EH (cell line): ENCODE measurements at regions not wholly inside any gene's neighbourhood (a gene's known extent, or its start where the extent isn't known, plus 50 kb on each side); places are given as distances from the start of the nearest gene placed in this dataset.
A peak's percentile ranks its signal among the peaks of the same experiment; 100 is the strongest.
"Not testable (repeated sequence)": the region's sequence is repeated elsewhere in the genome, so short reads cannot be mapped to it uniquely, and the experiment has no call there.

Experiments
- DNase-seq: peaks from one replicate; pipeline ENCODE4 v3.0.0-alpha.2; 2015; ENCODE audit warnings: low read depth

DNA sequence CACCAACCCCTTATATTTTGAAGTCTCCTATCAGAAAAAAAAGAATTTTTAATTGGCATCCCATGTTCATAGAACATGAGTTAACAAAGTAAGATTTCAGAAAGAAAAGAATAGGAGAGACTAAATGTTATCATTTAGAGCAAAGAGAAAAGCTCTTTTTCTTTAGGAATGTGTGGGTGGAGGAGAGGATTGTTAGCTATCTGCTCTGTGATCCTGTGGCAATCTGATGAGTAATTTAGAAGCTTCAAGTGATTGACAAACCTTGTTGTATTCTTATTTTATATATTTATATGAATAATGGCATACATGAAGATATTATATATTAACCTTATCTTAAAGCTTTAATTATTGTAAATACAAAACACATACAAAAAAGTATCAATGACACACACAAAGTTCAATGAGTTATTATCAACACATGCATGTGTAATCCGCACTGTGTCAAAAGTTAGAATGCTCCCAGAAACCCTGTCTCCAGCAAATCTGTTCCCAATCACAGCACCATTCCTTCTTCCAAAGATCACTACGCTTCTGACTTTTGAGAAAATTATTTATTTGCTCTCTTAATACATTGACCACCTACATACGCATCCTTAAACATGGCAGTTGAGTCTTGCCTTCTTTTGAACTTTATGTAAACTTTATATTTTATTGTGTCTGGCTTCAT, 907.4 kb downstream of the MCTP2 start:
- DNase-seq = peak; percentile 10

DNA sequence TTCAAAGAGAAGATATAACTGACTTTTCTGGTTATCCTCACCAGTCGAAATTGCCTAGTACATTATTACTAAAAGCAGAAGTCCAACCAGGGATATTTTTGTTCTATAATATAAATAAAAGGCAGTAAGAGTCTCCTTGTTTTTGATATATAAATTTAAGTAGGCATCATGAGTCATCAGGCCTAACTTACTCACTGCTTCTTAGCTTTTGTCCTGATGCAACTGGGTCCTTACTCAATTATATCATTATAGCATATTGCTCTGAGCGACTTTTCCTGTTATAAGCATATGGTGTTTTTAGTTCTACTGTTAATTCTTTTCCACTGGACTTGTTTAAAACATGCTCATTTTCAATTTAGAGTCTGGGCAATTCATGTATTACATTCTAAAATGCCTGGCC, 910.1 kb downstream of the MCTP2 start:
- peak; percentile 68 for DNase-seq

DNA sequence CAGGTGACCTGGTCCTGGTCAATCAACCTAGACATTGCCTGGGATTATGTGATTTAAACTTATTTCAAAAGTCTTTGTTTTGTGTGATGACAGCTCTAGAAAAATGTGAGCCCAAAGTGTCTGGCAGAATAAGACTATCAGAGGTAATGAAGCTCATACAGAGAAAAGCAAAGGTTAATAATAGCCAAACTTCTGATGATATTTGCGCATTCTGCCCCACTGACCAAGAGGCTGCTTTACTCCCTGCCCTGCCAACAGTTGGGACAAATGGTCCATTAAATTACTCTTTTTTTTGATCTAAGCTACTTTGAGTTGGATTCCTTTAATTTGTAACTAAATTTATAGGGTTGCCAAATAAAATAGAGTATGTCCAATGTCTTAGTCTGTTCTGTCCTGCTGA, 911.2 kb downstream of the MCTP2 start:
- no peak for DNase-seq

DNA sequence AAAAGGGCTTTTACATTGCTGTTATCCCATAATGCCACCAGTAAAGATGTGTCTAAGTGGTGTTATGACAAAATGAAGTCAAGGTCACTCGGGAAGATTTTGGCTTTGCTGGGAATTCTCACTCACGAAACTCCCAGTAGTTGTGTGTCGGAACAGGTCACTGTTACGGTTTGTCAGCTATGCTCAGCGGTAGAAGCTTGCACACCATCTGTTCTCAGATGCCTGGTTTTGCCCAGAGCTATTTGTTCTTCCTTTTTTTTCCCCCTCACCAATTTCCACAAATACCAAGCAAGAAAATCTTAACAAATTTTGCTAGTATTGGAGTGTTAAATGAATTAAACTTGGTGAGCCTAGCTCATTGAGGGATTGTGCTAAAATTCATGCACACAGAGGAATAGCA, 915.1 kb downstream of the MCTP2 start:
- DNase-seq = no peak

DNA sequence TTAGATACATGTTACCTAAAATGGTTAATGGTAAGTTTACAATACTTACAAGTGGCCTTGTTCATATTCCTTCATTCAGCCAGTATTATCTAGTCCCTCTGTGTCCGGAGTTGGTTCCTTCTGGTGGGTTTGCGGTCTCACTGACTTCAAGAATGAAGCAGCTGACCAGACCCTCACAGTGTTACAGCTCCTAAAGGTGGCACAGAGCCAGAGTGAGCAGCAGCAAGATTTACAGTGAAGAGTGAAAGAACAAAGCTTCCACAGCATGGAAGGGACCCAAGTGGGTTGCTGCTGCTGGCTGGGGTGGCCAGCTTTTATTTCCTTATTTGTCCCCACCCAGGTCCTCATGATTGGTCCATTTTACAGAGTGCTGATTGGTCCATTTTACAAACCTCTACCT, 916.8 kb downstream of the MCTP2 start:
- no peak for DNase-seq

DNA sequence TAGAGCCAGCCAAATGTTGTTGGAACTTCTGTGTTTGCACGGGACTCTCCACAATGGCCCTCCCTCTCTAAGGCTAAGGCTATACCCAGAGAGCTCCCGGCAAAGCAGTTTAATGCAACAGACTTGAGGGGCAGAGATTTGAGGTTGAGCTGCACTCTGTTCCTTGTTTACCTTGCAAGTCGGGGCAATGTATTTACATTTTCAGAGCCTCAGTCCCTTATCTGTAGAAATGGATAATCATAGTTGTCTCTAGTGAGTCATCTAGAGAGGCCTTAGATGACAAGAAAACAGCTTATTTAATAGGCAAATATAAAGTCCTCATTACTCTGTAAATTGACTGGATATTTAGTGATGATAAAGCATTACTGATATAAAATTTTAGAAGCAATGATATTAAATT, 917.7 kb downstream of the MCTP2 start:
- no peak for DNase-seq

DNA sequence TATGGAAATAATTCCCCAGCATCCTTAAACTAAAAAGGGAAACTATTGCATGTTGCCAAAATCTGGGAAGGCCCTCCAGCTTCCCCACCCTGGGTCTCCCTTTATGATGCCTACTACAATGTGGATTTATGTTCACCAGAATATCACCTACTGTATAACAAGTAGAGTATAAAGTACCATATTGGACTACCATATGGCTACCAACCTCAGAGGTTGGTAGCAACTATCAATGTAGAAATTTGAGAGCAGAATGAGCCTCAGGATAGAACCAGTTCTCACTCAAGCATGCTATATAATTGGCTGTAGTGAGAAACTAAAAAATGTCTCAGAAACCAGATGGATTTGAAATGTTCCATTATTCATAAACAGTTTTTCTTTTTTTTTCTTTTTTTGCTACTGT, 918.4 kb downstream of the MCTP2 start:
- DNase-seq = no peak

DNA sequence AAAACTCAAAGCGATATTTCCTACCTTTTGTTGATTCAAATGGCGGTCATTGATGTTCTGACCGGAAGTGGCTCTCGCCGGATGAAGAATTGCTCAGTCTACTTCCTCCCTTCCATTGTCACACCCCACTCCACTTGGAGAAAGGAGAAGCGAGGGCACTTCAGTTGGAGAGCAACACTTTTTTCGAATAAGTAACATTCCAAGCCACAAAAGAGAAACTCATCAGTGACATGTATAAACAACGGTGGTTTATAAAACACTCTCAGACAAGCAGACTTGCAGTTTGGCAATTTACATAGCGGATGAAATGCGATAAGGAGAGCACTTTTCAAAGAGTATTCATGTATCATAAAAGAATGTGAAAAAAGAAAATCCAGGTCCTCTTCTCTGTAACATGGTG, 919.1 kb downstream of the MCTP2 start:
- DNase-seq = no peak

DNA sequence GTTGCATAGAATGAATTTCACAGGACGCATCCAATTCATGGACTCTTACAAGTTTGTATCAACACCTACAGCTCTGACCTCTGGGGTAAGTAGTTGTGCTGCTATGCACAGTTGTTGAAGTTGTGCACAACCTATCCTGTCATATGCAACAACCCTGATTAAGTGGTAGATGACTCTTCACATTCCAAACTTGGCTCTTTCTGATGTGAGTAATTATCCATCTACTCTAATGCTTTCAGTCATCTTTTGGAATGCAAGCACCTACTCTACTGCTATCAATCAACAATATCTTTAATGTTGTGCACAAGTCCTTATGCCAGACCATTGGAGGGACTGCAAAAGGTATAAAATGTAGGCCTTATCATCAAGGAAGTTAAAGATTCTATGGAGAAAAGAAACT, 921.4 kb downstream of the MCTP2 start:
- DNase-seq = peak; percentile 23

DNA sequence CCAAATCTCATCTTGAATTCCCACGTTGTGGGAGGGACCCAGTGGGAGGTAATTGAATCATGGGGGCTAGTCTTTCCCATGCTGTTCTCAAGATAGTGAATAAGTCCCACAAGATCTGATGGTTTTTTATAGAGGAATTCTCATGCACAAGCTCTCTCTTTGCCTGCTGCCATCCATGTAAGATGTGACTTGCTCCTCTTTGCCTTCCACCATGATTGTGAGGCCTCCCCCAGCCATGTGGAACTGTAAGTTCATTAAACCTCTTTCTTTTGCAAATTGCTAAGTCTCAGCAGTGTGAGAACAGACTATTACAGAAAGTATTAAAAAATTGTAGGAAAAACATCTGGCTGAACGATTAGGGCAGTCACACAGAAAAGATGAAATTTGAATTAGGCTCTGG, 921.8 kb downstream of the MCTP2 start:
- not testable (repeated sequence) for DNase-seq

DNA sequence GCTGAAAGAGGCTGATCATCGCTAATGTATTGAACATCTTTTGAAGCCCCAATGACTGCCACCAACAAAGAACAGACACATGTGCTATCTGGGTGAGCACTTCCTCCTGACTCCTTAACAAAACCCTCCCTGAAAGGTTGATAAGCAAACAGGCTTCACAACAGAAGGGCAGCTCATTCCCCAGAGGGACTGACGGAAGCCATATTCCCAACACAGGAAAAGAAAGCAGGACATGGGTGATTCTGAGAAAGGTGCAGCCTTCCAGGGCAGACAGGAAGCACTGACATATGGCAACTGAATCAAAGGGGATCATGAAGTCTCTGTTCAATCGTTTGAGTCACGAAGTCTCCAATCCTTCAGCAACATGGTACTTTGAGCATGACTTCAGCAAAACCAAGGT, 929.0 kb downstream of the MCTP2 start:
- DNase-seq = no peak

DNA sequence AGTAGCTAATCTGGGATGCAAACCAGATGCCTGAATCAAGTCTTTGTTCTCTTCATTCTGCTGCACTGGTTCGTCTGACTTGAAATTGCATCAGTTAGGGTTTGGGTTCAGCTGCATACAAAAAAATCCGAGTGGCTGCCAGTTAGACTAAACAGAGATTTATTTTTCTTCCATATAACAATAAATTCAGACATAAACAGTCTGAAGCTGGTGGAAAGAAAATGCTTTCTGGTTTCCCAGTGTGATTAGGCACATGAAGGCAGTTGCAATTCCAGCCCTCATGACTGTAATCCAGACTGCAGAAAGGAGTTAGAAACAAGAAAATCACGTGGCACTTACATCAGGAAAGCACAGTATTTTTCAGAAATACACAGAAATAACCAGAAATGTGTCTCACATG, 930.7 kb downstream of the MCTP2 start:
- peak; percentile 50 for DNase-seq

DNA sequence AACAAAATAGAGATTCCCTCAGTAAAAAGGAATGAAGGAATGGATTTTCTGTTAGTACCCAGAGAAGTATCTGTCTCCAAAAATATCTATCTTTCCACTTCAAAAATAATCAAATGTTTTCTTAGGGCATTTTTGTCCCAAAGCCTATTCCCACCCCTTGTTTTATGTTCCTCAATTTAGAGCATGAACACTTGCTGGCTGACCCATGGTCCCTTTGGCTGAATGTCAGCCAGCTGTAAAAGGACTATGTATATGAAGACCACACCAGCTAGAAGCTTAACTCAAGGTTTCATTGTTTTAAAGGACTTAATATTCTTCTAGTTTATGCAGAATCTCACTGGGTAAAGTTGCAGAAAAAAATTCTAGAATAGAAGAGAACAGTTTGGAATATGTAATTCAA, 931.2 kb downstream of the MCTP2 start:
- peak; percentile 44 for DNase-seq

DNA sequence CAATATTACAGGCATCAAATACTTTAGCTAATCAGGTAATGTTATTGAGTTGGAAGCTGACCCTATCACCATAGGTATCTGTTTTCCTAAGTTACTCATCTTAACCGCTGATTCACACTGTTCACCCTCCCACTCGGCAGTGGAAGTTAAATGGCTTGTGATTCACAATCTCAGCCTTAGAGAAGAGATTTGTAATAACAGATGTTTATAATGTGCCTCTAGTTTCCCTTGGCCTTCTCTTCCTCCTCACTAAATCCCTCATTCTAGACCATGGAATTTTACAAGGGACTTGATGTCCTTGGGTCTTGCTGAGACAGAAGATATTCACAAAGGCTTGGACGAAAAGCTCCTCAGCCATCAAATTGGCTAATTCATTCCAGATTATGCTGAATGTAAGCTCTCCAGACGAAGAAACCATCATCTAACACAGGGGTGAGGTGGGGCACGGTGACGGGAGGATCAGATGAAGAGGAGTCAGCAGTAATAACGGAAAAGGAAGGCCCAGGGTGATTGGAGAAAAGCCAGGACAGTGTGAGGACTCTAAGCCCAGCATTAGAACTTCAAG, 931.7 kb downstream of the MCTP2 start:
- DNase-seq = peak; percentile 85

DNA sequence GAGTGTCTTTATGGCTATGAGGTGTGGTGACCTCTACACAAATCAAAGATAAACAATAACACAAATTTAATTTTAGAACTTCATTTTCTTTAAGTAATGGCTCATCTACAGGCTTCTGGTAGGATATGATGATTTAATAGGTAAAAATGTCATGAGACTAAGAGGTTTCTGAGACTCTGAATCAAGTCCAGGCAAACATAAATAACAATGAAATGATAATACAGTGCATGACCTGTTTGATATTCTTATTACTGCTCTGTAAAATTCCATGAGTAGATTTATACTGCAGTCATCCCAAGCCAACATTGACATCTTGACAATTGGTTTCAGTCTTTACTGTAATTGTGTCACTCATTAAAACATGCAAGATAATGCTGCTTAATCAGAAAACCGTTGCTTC, 936.8 kb downstream of the MCTP2 start:
- DNase-seq = no peak

DNA sequence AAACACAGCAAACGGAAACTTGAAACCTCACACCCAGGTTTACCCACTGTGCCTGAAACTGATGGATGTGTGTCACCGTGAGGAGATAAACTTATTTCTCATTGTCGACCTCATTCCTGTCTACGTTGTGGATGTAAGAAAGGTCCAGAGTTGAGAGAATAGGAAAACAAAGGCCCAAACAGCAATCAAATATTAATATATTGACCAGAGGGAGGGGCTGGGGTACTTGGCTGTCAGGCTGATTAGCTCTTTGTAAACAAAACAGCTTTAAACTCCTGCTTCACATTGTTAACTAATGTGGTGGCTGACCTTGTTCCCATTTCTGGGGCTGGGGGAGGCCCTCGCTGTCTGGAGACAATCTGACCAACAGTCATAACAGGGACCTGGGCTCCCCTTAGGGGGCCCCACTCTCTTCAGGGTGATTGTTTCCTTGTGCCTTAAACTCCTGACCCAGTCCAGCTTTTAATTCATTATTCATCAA, 937.6 kb downstream of the MCTP2 start:
- DNase-seq = no peak

DNA sequence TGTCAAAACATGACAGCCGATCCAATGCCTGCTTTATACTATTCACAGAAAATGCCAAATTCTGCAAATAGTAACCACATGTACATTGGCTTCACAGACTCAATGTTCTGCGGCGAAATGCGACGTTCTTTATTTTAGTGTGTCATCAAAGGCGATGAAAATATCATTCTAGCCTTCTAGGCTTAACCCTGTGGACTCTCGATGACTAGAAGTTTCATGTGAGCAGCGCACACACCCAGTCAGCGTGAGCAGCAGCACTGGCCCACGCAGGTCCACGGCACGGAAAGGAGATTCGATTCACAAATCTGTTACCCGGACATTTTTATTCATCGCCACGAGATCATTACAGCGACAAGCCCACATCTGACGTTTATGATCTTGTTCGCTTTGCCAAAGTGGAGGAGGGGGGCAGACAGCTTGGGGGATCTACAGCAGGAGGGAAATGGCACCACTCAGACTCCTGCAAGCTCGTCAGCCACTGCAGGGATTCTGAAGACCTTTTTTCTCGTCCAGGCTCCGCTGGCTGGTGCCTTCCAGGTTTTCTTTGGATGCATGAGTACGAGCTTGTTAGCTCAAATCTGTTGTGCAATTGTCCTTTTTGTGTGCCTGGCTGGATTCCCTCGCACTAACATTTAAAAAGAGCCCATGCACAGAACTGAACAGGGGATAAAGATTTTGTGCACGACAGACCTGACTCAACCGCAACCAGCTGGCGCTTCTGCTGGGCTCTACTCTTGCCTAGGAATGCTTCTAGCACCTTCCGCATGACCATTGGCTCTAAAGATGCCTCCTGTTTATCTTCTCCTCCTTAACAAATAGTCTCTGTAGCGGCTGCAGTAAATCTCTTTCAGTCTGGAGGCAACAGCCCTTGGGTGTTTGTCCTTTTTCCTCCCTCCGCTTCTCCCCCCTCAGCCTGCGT, 938.4 kb downstream of the MCTP2 start:
- peak; percentile 70 for DNase-seq

DNA sequence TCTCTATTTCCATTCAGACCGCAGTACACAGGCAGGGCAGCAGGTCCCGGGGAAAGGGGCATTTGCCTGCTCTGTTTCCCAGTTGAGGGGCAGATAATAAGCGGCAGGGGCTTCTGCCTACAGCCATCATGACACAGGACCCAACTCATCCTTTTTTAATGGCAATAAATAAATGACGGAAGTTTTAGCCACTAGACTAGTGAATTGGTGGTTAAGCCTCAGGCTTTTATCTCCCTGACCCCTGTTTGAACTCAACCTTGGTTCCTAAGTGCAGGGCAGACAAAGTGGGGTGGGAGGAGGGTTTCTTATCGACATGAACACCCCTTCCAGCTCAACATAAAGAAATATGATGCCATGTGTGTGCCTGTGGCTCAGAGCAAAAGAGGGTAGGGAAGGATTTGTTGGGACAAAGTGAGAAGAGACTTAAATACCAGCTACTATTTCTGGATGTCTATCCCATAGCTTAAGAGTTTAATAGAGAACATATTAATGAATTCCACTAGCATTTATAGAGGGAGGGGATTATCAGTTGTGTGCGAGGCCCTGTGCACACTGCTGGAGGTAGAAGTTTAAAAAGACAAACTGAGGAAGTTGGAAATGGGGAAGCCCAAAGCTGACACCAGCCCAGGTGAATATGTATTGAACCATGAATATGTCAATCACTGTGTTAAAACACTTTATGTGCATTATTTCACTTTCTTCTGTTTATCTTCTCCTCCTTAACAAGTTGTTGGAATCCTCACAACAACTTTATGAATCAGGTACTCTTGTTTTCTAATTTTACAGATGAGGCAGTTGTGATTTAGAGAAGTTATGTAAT, 939.4 kb downstream of the MCTP2 start:
- DNase-seq = no peak

DNA sequence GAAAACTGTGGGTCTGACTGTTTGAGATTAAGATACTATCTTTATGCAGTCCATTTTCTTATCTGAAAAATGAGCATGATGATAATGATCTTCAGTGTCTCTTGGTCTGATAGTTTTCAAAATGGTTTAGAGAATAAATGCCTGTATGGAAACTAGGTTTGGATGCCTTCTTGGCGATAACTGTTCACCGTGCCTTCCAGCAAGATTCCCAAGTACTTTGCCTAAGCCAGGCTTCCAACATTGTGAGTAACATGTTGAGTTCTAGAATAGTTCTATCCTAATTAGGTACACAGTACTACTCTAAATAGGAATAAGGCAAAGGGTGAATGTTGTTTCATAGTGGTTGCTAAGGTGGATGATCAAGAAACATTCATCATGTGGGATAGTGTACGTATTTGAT, 940.2 kb downstream of the MCTP2 start:
- DNase-seq = no peak

DNA sequence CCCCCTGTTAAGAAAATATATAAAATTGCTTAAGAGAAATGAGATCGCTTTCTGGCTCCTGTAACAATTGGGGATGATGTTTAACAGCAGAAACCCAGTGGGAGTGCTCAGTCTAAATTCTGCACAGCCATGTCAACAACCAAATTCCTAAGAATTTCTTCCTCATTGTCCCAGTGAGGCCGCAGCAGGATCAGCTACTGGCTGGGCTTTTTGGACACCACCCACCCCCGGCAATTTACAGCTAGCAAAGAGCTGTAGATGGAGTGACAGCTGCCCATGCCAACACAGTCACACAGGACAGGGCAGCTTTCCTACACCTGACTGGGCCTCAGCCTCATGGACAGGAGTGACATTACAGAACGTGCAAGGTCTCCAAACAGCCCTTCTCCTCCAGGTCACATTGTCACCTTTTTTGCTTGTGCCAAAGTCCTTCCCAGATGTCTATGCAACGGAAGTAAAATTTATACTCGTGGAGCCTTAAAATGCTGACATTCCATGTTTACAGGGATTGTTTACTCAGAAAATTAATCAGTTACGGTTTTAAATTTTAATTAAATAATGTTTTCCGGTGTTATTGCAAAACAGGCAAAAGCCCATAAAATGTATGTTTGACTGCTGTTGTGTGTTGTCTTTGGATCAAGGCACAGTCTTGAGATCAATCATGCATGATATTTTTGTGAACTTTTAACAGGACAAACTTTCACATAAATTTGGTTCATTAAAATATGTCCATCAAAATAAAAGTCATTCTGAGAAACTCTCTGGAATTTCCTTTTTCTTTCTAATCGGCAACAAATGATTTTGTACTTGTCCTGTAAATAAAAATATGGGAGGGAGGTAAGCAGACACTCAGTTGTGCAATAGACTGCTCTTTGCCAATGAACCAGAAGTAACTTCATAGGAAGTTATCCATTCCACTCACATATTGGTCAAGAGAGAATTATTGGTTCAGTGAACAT, 943.2 kb downstream of the MCTP2 start:
- peak; percentile 41 for DNase-seq
